Panc1 (cell line): ENCODE measurements at regions not wholly inside any gene's neighbourhood (a gene's known extent, or its start where the extent isn't known, plus 50 kb on each side); places are given as distances from the start of the nearest gene placed in this dataset.

ENCODE experiments used
- CTCF ChIP-seq: fragments of 450-650 bp; IDR thresholded peaks from 2 replicates; pipeline ENCODE4 v1.5.1; 2017; ENCODE audit warnings: mild to moderate bottlenecking
- POLR2AphosphoS5 ChIP-seq: IDR thresholded peaks from 2 replicates; pipeline ENCODE4 v1.6.1; 2012; ENCODE audit warnings: mild to moderate bottlenecking, low read depth, low read length, moderate library complexity
- REST ChIP-seq, 2 experiments: IDR thresholded peaks; 2 replicates each; pipeline ENCODE4 v1.6.1; 2011 to 2012; ENCODE audit warnings: low read depth in 2 of 2, control low read depth in 1 of 2, low read length in 1 of 2, mild to moderate bottlenecking in 1 of 2, moderate library complexity in 1 of 2; ENCODE audit not compliant: insufficient read depth in 1 of 2
- TCF7L2 ChIP-seq: IDR thresholded peaks from 2 replicates; pipeline ENCODE4 v1.6.1; 2011; ENCODE audit warnings: mild to moderate bottlenecking, low read depth, low read length, inconsistent platforms

GRCh38 chr11:104343578-104343977 is 179.6 kb upstream of the PDGFD start:
- TF ChIP-seq CTCF: peak; percentile 27; the same call in 1 of the 2 replicates
- no peak for TF ChIP-seq REST (IDR thresholded peaks at IDR 0.05; ENCODE audit: insufficient read depth in 1 of 2, low read depth in 2 of 2, low read length in 1 of 2)
- TF ChIP-seq POLR2AphosphoS5: no peak
- no peak for TF ChIP-seq TCF7L2
